Keratinocyte (primary cell): ENCODE measurements at regions not wholly inside any gene's neighbourhood (a gene's known extent, or its start where the extent isn't known, plus 50 kb on each side); places are given as distances from the start of the nearest gene placed in this dataset.

Experiments
- EZH2 ChIP-seq: IDR thresholded peaks from one replicate; pipeline ENCODE4 v1.6.1; 2012; ENCODE audit warnings: inconsistent platforms, mild to moderate bottlenecking, low read length, moderate library complexity
- TF ChIP-seq, protein P1 (sequence below), 3 experiments: IDR thresholded peaks in 1 of 3; conservative IDR thresholded peaks in 1 of 3; optimal IDR thresholded peaks in 1 of 3; 2 replicates in 2 of 3; 3 replicates in 1 of 3; pipeline versions ENCODE3 to v1.5.1; 2011; ENCODE audit warnings: low read length in 3 of 3, mild to moderate bottlenecking in 3 of 3, moderate library complexity in 2 of 3, control low read depth in 1 of 3, inconsistent platforms in 1 of 3; ENCODE audit not compliant: insufficient read depth in 2 of 3; ENCODE audit errors: extremely low read depth in 1 of 3

DNA sequence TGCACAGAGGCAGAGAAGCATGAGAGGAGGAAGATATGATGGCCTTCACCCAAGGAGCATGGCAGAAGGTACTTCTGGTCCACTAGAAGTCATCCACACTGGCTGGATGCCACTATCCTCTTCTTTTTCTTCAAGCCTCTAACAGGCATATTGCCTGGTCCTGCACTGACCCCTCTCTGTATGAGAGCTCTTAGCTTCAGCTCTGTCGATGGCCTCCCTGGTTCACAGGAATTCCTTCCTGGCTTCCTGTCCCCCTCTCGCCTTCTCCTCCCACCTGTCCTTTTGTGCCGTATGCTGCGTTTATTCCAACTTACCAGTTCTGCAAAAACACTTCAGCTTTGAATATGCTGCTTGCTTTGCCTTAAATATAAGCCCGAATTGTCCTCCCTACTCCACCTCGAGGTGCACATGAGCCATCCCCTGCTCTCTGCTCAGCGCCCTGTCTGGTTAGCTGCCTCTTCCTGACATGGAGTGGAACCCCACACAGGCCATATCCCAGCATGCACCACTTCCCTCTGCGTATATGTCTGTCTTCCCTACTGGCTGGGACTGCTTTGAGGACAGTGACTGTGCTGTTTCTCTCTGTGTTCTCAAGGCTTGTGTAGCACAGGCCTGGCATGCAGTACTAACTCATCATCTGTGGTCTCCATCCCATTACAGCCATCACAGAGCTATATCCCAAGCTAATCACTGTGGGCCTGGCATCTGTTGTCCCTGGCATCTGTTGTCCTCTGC lies 474.9 kb downstream of the EIPR1 start:
- TF ChIP-seq, protein P1, sequence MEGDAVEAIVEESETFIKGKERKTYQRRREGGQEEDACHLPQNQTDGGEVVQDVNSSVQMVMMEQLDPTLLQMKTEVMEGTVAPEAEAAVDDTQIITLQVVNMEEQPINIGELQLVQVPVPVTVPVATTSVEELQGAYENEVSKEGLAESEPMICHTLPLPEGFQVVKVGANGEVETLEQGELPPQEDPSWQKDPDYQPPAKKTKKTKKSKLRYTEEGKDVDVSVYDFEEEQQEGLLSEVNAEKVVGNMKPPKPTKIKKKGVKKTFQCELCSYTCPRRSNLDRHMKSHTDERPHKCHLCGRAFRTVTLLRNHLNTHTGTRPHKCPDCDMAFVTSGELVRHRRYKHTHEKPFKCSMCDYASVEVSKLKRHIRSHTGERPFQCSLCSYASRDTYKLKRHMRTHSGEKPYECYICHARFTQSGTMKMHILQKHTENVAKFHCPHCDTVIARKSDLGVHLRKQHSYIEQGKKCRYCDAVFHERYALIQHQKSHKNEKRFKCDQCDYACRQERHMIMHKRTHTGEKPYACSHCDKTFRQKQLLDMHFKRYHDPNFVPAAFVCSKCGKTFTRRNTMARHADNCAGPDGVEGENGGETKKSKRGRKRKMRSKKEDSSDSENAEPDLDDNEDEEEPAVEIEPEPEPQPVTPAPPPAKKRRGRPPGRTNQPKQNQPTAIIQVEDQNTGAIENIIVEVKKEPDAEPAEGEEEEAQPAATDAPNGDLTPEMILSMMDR (optimal IDR thresholded peaks at IDR 0.05 in 1 of 3, IDR thresholded peaks at IDR 0.05 in 1 of 3, conservative IDR thresholded peaks at IDR 0.05 in 1 of 3; ENCODE audit: extremely low read depth in 1 of 3, insufficient read depth in 2 of 3, low read length in 3 of 3), result no peak
- TF ChIP-seq EZH2, result no peak
